Thyroid gland (tissue), 4 donors: ENCODE measurements at regions not wholly inside any gene's neighbourhood (a gene's known extent, or its start where the extent isn't known, plus 50 kb on each side); places are given as distances from the start of the nearest gene placed in this dataset.

ENCODE experiments used
- DNase-seq, 2 donors: peaks; one replicate each; pipeline ENCODE4 v3.0.0-alpha.2; 2019
- H3K27ac ChIP-seq, 3 donors: fragments of 200-600 bp; sonication (generic); 1 replicate in 2 of 3; 2 replicates in 1 of 3; pipeline ENCODE4 v1.5.1; 2016 to 2019; ENCODE audit warnings: mild to moderate bottlenecking in 1 of 3, moderate library complexity in 1 of 3
- H3K27me3 ChIP-seq: fragments of 200-600 bp; sonication (generic); one replicate; pipeline ENCODE4 v1.5.1; 2019
- H3K36me3 ChIP-seq, 2 donors: fragments of 200-600 bp; sonication (generic); one replicate each; pipeline ENCODE4 v1.5.1; 2016 to 2019
- H3K4me1 ChIP-seq, 2 donors: fragments of 200-600 bp; sonication (generic); one replicate each; pipeline ENCODE4 v1.5.1; 2017 to 2019
- H3K4me3 ChIP-seq, 3 donors: fragments of 200-600 bp; sonication (generic); replicated peaks in 1 of 3; 1 replicate in 2 of 3; 2 replicates in 1 of 3; pipeline ENCODE4 v1.5.1; 2016; ENCODE audit warnings: mild to moderate bottlenecking in 1 of 3
- H3K9me3 ChIP-seq: fragments of 200-600 bp; sonication (generic); one replicate; pipeline ENCODE4 v1.5.1; 2017
- CTCF ChIP-seq, 6 experiments: fragments of 200-600 bp in 3 of 6; fragments of 450-650 bp in 3 of 6; sonication (generic) in 3 of 6; IDR thresholded peaks; one replicate each; pipeline ENCODE4 v1.5.1; 2016 to 2019; ENCODE audit warnings: antibody characterized with exemption in 6 of 6, mild to moderate bottlenecking in 2 of 6, inconsistent platforms in 1 of 6, moderate library complexity in 1 of 6
- POLR2A ChIP-seq, 2 donors: fragments of 450-650 bp; IDR thresholded peaks; one replicate each; pipeline ENCODE4 v1.6.1; 2017; ENCODE audit warnings: antibody characterized with exemption in 2 of 2, mild to moderate bottlenecking in 2 of 2, moderate library complexity in 1 of 2
- WGBS, 2 donors: methylation state at CpG; one replicate each; pipeline ENCODE4 v1.1.5; 2017; 5-methylcytosine and 5-hydroxymethylcytosine counted together
- intact Hi-C: fragments of 100-400 bp; cut with DNase I; formaldehyde crosslinking; loops from one replicate; pipeline ENCODE4 v1.15.1; 2023

GRCh38 chr4:28250646-28251045, 1390.0 kb downstream of the STIM2 start:
- WGBS, 2 donors = 91% methylated on average over 2 of the region's 2 CpGs
- no peaks in the 10 kb centered on the region for H3K27me3 ChIP-seq
- H3K36me3 ChIP-seq = no peaks in the 10 kb centered on the region
- no peak overlapping the region for H3K4me3 ChIP-seq
- intact Hi-C loops = no loop called here
- H3K4me1 ChIP-seq = no peaks in the 10 kb centered on the region
- DNase-seq = no peak
- no peaks in the 10 kb centered on the region for H3K9me3 ChIP-seq
- no peak overlapping the region for H3K27ac ChIP-seq
- TF ChIP-seq CTCF (IDR thresholded peaks at IDR 0.05) = no peak
- TF ChIP-seq POLR2A (IDR thresholded peaks at IDR 0.05) = no peak

- 81 to 96% methylated on average over 2 of the region's 2 CpGs for WGBS, 2 donors
- Histone ChIP-seq H3K4me1 (no peaks in the 10 kb centered on the region), H3K27ac (no peak overlapping the region), H3K36me3 (no peaks in the 10 kb centered on the region), H3K9me3 (no peaks in the 10 kb centered on the region), H3K4me3 (no peak overlapping the region), H3K27me3 (no peaks in the 10 kb centered on the region)
- no peak for TF ChIP-seq CTCF (IDR thresholded peaks at IDR 0.05)
- no peak for DNase-seq
- intact Hi-C loops = no loop called here
Measured at GRCh38 chr4:28251831-28252230, 1391.2 kb downstream of the STIM2 start.

GRCh38 chr4:28254003-28254402, 1393.4 kb downstream of the STIM2 start:
- no peaks in the 10 kb centered on the region for H3K4me1 ChIP-seq
- 85 to 100% methylated on average over 1 to 3 of the region's 3 CpGs for WGBS, 2 donors

GRCh38 chr4:28256295-28256694, 1395.7 kb downstream of the STIM2 start:
- no peak overlapping the region for H3K4me3 ChIP-seq
- no peak for DNase-seq
- no peak overlapping the region for H3K27ac ChIP-seq
- no peaks in the 10 kb centered on the region for H3K9me3 ChIP-seq
- TF ChIP-seq CTCF (IDR thresholded peaks at IDR 0.05) (no peak), POLR2A (IDR thresholded peaks at IDR 0.05) (no peak)
- intact Hi-C loops = no loop called here
- H3K4me1 ChIP-seq = no peaks in the 10 kb centered on the region
- H3K27me3 ChIP-seq = no peaks in the 10 kb centered on the region
- no peaks in the 10 kb centered on the region for H3K36me3 ChIP-seq
- WGBS, 2 donors = 77 to 92% methylated on average over 1 of the region's 1 CpG

More at GRCh38 chr4:28254003-28254402, 1393.4 kb downstream of the STIM2 start:
- TF ChIP-seq CTCF (IDR thresholded peaks at IDR 0.05) (no peak), POLR2A (IDR thresholded peaks at IDR 0.05) (no peak)
- H3K27ac ChIP-seq = no peak overlapping the region
- H3K27me3 ChIP-seq = no peaks in the 10 kb centered on the region
- no peak overlapping the region for H3K4me3 ChIP-seq
- no peak for DNase-seq
- intact Hi-C loops = no loop called here
- H3K9me3 ChIP-seq = no peaks in the 10 kb centered on the region
- no peaks in the 10 kb centered on the region for H3K36me3 ChIP-seq

- DNase-seq = no peak
- H3K4me1 ChIP-seq = no peaks in the 10 kb centered on the region
- H3K27ac ChIP-seq = no peak overlapping the region
- 83 to 94% methylated on average over 1 of the region's 1 CpG for WGBS, 2 donors
- no peaks in the 10 kb centered on the region for H3K9me3 ChIP-seq
- H3K27me3 ChIP-seq = no peaks in the 10 kb centered on the region
- intact Hi-C loops = no loop called here
- TF ChIP-seq CTCF (IDR thresholded peaks at IDR 0.05) = no peak
- no peak for TF ChIP-seq POLR2A (IDR thresholded peaks at IDR 0.05)
- no peak overlapping the region for H3K4me3 ChIP-seq
- H3K36me3 ChIP-seq = no peaks in the 10 kb centered on the region
Measured at GRCh38 chr4:28259951-28260350, 1399.3 kb downstream of the STIM2 start.
